ENCODE measurements at regions not wholly inside any gene's neighbourhood (a gene's known extent, or its start where the extent isn't known, plus 50 kb on each side); places are given as distances from the start of the nearest gene placed in this dataset.

DNA sequence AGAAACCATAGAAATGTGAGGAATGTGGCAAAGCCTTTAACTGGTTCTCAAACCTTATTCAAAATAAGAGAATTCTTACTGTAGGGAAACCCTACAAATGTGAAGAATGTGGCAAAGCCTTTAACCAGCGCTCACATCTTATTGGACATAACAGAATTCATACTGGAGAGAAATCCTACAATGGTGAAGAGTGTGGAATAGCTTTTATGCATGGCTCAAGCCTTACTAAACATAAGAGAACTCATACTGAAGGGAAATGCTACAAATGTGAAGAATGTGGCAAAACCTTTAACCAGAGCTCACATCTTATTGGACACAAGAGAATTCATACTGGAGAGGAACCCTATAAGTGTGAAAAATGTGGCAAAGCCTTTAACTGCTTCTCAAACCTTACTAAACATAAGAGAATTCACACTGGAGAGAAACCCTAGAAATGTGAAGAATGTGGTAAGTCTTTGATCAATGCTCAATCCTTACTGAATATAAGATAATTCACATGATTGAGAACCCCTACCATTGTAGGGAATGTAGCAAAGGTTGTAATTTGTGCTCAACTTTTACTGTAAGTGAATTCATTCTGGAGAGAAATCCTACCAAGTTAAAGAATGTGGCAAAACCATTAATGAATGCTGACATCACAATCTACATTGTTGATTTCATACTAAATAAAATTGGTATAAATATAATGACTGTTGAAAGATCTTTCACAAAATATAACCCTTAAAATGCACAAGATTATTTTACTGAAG, 142.5 kb upstream of the ZNF479 start:
- Histone ChIP-seq H3K4me3 (ENCODE audit: insufficient read depth, low read depth, low read length) (no peak overlapping the region), H4K20me1 (ENCODE audit: insufficient read depth, low read length) (no peaks in the 10 kb centered on the region)
- FAIRE-seq, result no peak

DNA sequence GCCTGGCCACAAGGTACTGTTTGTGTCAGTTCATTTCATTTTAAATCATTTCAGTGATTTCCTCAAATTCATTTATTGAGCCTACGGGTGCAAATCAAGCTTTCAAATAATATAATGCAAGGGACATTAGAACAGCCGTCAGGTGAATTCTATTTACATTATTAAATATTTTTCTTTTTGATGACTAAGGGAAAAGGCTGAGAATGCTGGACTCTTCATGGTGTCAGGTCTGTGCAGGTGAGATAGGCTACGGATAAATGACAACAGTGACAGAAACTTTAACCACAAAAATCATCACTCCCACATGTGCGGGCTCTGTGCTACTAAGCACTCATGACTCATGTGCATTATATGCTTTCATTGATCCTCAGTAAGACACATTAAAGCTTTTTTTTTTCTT, 149.2 kb upstream of the ZNF716 start:
- Histone ChIP-seq H3K36me3 (ENCODE audit: insufficient read depth, low read length) (no peaks in the 10 kb centered on the region), H3K4me2 (ENCODE audit: low read length) (no peak overlapping the region), H3K4me1 (ENCODE audit: insufficient read depth, low read length) (no peaks in the 10 kb centered on the region), H3K27ac (ENCODE audit: low read depth, low read length) (no peak overlapping the region), H3K4me3 (ENCODE audit: insufficient read depth, low read depth, low read length) (no peak overlapping the region), H3K27me3 (ENCODE audit: insufficient read depth, low read length) (no peaks in the 10 kb centered on the region), H4K20me1 (ENCODE audit: insufficient read depth, low read length) (no peaks in the 10 kb centered on the region), H3K79me2 (ENCODE audit: insufficient read depth, low read length) (no peaks in the 10 kb centered on the region), H3K9me3 (ENCODE audit: insufficient read depth, low read depth, low read length) (peaks cover 6% of the 10 kb centered on the region), H3K9ac (ENCODE audit: low read length) (no peak overlapping the region), H2AFZ (ENCODE audit: low read depth, low read length) (no peak overlapping the region)
- TF ChIP-seq, protein P1, sequence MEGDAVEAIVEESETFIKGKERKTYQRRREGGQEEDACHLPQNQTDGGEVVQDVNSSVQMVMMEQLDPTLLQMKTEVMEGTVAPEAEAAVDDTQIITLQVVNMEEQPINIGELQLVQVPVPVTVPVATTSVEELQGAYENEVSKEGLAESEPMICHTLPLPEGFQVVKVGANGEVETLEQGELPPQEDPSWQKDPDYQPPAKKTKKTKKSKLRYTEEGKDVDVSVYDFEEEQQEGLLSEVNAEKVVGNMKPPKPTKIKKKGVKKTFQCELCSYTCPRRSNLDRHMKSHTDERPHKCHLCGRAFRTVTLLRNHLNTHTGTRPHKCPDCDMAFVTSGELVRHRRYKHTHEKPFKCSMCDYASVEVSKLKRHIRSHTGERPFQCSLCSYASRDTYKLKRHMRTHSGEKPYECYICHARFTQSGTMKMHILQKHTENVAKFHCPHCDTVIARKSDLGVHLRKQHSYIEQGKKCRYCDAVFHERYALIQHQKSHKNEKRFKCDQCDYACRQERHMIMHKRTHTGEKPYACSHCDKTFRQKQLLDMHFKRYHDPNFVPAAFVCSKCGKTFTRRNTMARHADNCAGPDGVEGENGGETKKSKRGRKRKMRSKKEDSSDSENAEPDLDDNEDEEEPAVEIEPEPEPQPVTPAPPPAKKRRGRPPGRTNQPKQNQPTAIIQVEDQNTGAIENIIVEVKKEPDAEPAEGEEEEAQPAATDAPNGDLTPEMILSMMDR (IDR thresholded peaks at IDR 0.05; ENCODE audit: insufficient read depth, low read depth, low read length), result no peak
- TF ChIP-seq EZH2 (IDR thresholded peaks at IDR 0.05; ENCODE audit: insufficient read depth, low read length), result no peak
- Mint-ChIP-seq H3K27me3 (ENCODE audit: low read depth, unreplicated experiment) (no peaks in the 10 kb centered on the region), H3K27ac (ENCODE audit: unreplicated experiment) (no peak overlapping the region), H3K9me3 (ENCODE audit: unreplicated experiment) (peaks cover 11% of the 10 kb centered on the region), H3K4me1 (ENCODE audit: low read depth, unreplicated experiment) (no peaks in the 10 kb centered on the region), H3K36me3 (ENCODE audit: low read depth, unreplicated experiment) (no peaks in the 10 kb centered on the region), H3K4me3 (ENCODE audit: unreplicated experiment) (no peak overlapping the region)
- FAIRE-seq (no peak), DNase-seq (ENCODE audit: low read depth) (no peak)

More for the DNA sequence above, 142.5 kb upstream of the ZNF479 start:
- Histone ChIP-seq H2AFZ (ENCODE audit: low read depth, low read length) (no peak overlapping the region), H3K9me3 (ENCODE audit: insufficient read depth, low read depth, low read length) (peaks cover 15% of the 10 kb centered on the region), H3K36me3 (ENCODE audit: insufficient read depth, low read length) (no peaks in the 10 kb centered on the region), H3K9ac (ENCODE audit: low read length) (no peak overlapping the region), H3K4me1 (ENCODE audit: insufficient read depth, low read length) (no peaks in the 10 kb centered on the region), H3K27ac (ENCODE audit: low read depth, low read length) (no peak overlapping the region), H3K4me2 (ENCODE audit: low read length) (no peak overlapping the region), H3K79me2 (ENCODE audit: insufficient read depth, low read length) (no peaks in the 10 kb centered on the region), H3K27me3 (ENCODE audit: insufficient read depth, low read length) (no peaks in the 10 kb centered on the region)
- Mint-ChIP-seq H3K27ac (ENCODE audit: unreplicated experiment) (no peak overlapping the region), H3K36me3 (ENCODE audit: low read depth, unreplicated experiment) (no peaks in the 10 kb centered on the region), H3K4me1 (ENCODE audit: low read depth, unreplicated experiment) (no peaks in the 10 kb centered on the region), H3K27me3 (ENCODE audit: low read depth, unreplicated experiment) (no peaks in the 10 kb centered on the region), H3K4me3 (ENCODE audit: unreplicated experiment) (no peak overlapping the region), H3K9me3 (ENCODE audit: unreplicated experiment) (peaks cover 26% of the 10 kb centered on the region)
- TF ChIP-seq EZH2 (IDR thresholded peaks at IDR 0.05; ENCODE audit: insufficient read depth, low read length), result no peak
- TF ChIP-seq, protein P1 (IDR thresholded peaks at IDR 0.05; ENCODE audit: insufficient read depth, low read depth, low read length), result no peak
- DNase-seq (ENCODE audit: low read depth), result no peak

DNA sequence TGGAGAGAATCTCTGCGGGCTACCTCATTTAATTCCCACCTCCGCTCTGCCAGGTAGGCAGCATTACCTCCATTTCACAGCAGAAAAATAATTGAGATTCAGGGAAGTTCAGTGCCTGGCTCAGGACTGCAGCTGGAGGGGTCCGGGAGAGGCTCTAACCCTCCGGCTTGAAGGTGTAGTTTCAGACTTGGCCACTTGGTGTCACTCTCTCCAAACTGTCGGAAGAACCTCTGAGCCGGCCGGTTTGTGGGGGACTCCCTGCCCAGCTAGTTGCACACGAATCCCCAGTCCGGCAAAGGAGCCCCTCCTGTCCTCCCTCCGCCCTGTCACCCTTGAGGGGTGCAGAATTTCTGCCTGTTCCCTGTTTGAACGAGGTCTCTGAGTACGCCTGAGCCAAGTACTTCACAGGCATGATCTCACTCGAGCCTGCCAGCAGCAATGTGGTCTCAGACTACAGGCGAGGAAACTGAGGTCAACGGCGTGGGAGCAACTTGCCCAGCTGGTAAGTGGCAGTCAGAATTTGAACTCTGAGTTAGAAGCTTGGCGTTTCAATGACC, 144.7 kb upstream of the ZNF716 start:
- H3K4me2 ChIP-seq (ENCODE audit: low read length), result no peak overlapping the region
- no peak for TF ChIP-seq EZH2 (IDR thresholded peaks at IDR 0.05; ENCODE audit: insufficient read depth, low read length)
- no peaks in the 10 kb centered on the region for H3K4me1 ChIP-seq (ENCODE audit: insufficient read depth, low read length)
- Mint-ChIP-seq H3K4me3 (ENCODE audit: unreplicated experiment) (no peak overlapping the region), H3K4me1 (ENCODE audit: low read depth, unreplicated experiment) (no peaks in the 10 kb centered on the region), H3K27ac (ENCODE audit: unreplicated experiment) (no peak overlapping the region), H3K27me3 (ENCODE audit: low read depth, unreplicated experiment) (no peaks in the 10 kb centered on the region), H3K36me3 (ENCODE audit: low read depth, unreplicated experiment) (no peaks in the 10 kb centered on the region), H3K9me3 (ENCODE audit: unreplicated experiment) (peaks cover 8% of the 10 kb centered on the region)
- H3K79me2 ChIP-seq (ENCODE audit: insufficient read depth, low read length), result no peaks in the 10 kb centered on the region
- no peaks in the 10 kb centered on the region for H3K27me3 ChIP-seq (ENCODE audit: insufficient read depth, low read length)
- no peak overlapping the region for H3K4me3 ChIP-seq (ENCODE audit: insufficient read depth, low read depth, low read length)
- H3K36me3 ChIP-seq (ENCODE audit: insufficient read depth, low read length), result no peaks in the 10 kb centered on the region
- peaks cover 6% of the 10 kb centered on the region for H3K9me3 ChIP-seq (ENCODE audit: insufficient read depth, low read depth, low read length)
- H3K9ac ChIP-seq (ENCODE audit: low read length), result no peak overlapping the region
- H4K20me1 ChIP-seq (ENCODE audit: insufficient read depth, low read length), result no peaks in the 10 kb centered on the region
- DNase-seq (ENCODE audit: low read depth) (no peak), FAIRE-seq (no peak)
- no peak overlapping the region for H2AFZ ChIP-seq (ENCODE audit: low read depth, low read length)
- no peak overlapping the region for H3K27ac ChIP-seq (ENCODE audit: low read depth, low read length)
